HL-60 (cell line): ENCODE measurements at regions not wholly inside any gene's neighbourhood (a gene's known extent, or its start where the extent isn't known, plus 50 kb on each side); places are given as distances from the start of the nearest gene placed in this dataset.

Experiments used
- DNase-seq, 2 experiments: peaks; one replicate each; pipeline ENCODE4 v3.0.0-alpha.2; 2010 to 2020; ENCODE audit warnings: low read depth in 1 of 2, low spot score in 1 of 2
- H3K27ac ChIP-seq: fragments of 250-450 bp; sonication (Bioruptor Pico); replicated peaks from 2 replicates; pipeline ENCODE4 v1.5.1; 2020; ENCODE audit warnings: mild to moderate bottlenecking, moderate library complexity
- H3K27me3 ChIP-seq: fragments of 250-450 bp; sonication (Bioruptor Pico); 2 replicates; pipeline ENCODE4 v1.5.1; 2021; ENCODE audit warnings: mild to moderate bottlenecking, moderate library complexity; ENCODE audit not compliant: insufficient read depth, poor library complexity, severe bottlenecking
- H3K4me3 ChIP-seq: replicated peaks from 2 replicates; pipeline ENCODE4 v1.5.1; 2011; ENCODE audit warnings: mild to moderate bottlenecking, control low read depth, low read length; ENCODE audit not compliant: insufficient read depth
- GABPA ChIP-seq: IDR thresholded peaks from 2 replicates; pipeline ENCODE4 v1.6.1; 2012; ENCODE audit warnings: low read depth
- POLR2AphosphoS5 ChIP-seq: IDR thresholded peaks from 2 replicates; pipeline ENCODE4 v1.6.1; 2012; ENCODE audit warnings: low read depth
- SPI1 ChIP-seq: IDR thresholded peaks from 2 replicates; pipeline ENCODE4 v1.6.1; 2012; ENCODE audit warnings: low read depth, mild to moderate bottlenecking, borderline replicate concordance
- TF ChIP-seq, protein P1 (sequence below): IDR thresholded peaks from one replicate; pipeline ENCODE4 v1.5.1; 2011; ENCODE audit warnings: low read length, control low read depth, inconsistent platforms; ENCODE audit not compliant: insufficient read depth
- TF ChIP-seq, protein P2 (sequence below): IDR thresholded peaks from 2 replicates; pipeline ENCODE4 v1.6.1; 2012; ENCODE audit warnings: low read depth; ENCODE audit not compliant: insufficient replicate concordance

DNA sequence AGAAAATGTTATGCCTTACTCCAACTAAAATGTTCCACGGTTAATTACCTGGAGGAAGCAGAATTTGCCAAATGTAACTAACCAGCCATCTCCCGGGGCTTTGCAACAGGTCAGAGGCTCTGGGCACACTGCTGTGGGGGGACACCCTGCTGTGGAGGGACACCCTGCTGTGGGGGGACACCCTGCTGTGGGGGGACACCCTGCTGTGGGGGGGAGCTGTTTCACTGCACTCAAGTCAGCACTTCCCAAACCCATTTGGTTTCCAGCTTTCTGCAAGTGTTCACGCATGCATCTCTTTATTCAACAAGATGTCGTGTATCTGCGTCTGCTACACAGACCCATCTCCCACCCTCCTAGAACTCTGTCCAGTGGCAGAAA lies 239.5 kb downstream of the C16orf95 start:
- DNase-seq, result no peak
- H3K27me3 ChIP-seq, result no peaks in the 10 kb centered on the region
- no peak overlapping the region for H3K27ac ChIP-seq
- TF ChIP-seq SPI1 (no peak), POLR2AphosphoS5 (no peak), GABPA (no peak)
- TF ChIP-seq, protein P1, sequence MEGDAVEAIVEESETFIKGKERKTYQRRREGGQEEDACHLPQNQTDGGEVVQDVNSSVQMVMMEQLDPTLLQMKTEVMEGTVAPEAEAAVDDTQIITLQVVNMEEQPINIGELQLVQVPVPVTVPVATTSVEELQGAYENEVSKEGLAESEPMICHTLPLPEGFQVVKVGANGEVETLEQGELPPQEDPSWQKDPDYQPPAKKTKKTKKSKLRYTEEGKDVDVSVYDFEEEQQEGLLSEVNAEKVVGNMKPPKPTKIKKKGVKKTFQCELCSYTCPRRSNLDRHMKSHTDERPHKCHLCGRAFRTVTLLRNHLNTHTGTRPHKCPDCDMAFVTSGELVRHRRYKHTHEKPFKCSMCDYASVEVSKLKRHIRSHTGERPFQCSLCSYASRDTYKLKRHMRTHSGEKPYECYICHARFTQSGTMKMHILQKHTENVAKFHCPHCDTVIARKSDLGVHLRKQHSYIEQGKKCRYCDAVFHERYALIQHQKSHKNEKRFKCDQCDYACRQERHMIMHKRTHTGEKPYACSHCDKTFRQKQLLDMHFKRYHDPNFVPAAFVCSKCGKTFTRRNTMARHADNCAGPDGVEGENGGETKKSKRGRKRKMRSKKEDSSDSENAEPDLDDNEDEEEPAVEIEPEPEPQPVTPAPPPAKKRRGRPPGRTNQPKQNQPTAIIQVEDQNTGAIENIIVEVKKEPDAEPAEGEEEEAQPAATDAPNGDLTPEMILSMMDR, result no peak
- TF ChIP-seq, protein P2, sequence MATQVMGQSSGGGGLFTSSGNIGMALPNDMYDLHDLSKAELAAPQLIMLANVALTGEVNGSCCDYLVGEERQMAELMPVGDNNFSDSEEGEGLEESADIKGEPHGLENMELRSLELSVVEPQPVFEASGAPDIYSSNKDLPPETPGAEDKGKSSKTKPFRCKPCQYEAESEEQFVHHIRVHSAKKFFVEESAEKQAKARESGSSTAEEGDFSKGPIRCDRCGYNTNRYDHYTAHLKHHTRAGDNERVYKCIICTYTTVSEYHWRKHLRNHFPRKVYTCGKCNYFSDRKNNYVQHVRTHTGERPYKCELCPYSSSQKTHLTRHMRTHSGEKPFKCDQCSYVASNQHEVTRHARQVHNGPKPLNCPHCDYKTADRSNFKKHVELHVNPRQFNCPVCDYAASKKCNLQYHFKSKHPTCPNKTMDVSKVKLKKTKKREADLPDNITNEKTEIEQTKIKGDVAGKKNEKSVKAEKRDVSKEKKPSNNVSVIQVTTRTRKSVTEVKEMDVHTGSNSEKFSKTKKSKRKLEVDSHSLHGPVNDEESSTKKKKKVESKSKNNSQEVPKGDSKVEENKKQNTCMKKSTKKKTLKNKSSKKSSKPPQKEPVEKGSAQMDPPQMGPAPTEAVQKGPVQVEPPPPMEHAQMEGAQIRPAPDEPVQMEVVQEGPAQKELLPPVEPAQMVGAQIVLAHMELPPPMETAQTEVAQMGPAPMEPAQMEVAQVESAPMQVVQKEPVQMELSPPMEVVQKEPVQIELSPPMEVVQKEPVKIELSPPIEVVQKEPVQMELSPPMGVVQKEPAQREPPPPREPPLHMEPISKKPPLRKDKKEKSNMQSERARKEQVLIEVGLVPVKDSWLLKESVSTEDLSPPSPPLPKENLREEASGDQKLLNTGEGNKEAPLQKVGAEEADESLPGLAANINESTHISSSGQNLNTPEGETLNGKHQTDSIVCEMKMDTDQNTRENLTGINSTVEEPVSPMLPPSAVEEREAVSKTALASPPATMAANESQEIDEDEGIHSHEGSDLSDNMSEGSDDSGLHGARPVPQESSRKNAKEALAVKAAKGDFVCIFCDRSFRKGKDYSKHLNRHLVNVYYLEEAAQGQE, result no peak
- no peak overlapping the region for H3K4me3 ChIP-seq

DNA sequence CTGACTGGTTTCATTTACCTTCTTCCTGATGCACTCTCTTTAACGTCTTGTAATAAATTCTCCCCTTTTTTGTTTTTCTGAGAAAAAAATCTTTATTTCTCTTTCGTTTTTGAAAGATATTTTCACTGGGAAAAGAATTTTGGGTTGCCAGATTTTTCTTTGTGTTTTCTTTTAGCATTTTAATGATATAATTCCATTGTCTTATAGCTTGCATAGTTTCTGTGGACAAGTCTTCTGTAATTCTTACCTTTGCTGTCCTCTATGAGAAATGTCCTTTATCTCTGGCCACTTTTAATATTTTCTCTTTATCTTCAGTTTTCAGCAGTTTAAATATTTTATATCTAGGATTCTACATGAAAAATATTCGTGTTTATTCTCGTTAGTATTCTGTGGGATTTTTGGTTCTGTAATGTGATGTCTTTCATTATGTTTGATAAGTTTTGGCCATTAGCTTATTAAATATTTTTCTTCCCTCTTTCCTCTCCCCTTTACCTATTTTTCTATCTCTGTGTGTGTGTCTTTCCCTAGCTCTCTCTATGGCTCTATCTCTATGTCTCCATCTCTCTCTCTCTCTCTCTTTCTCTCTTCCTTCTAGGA lies 236.5 kb downstream of the C16orf95 start:
- DNase-seq, result no peak

DNA sequence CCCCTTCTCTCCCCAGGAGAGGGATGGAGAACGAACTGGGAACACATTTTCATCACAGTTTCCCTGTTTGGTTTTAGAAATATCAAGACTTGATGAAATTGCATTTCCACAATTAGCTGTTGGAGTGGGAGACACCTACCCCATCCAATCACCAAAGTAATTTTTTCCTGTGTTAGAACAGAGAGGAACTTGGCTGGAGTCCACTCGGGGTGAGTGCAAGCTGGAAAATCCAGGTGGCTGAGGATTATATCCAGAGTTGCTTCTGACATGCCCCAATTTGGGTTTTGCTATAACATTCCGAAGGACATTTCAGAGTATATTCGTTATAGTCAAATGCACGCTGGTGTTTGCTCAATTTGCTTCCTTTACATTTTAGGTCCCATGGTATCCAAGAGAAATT lies 231.8 kb downstream of the C16orf95 start:
- TF ChIP-seq GABPA (no peak), SPI1 (no peak), POLR2AphosphoS5 (no peak)
- TF ChIP-seq, protein P1, result no peak
- TF ChIP-seq, protein P2, result no peak
- Histone ChIP-seq H3K27me3 (no peaks in the 10 kb centered on the region), H3K4me3 (no peak overlapping the region), H3K27ac (no peak overlapping the region)
- DNase-seq, result no peak

More for the DNA sequence above, 236.5 kb downstream of the C16orf95 start:
- Histone ChIP-seq H3K27ac (no peak overlapping the region), H3K4me3 (no peak overlapping the region), H3K27me3 (no peaks in the 10 kb centered on the region)
- TF ChIP-seq SPI1 (no peak), GABPA (no peak), POLR2AphosphoS5 (no peak)
- TF ChIP-seq, protein P1, result no peak
- TF ChIP-seq, protein P2, result no peak
